GM10266 (cell line): ENCODE measurements at regions not wholly inside any gene's neighbourhood (a gene's known extent, or its start where the extent isn't known, plus 50 kb on each side); places are given as distances from the start of the nearest gene placed in this dataset.

Experiments used
- DNase-seq: peaks from one replicate; pipeline ENCODE4 v3.0.0; 2012; ENCODE audit errors: extremely low spot score
- TF ChIP-seq, protein P1 (sequence below): IDR thresholded peaks from 2 replicates; pipeline ENCODE4 v1.5.1; 2012; ENCODE audit warnings: mild to moderate bottlenecking, low read depth; ENCODE audit not compliant: control insufficient read depth, insufficient read depth; ENCODE audit errors: missing control alignments

DNA sequence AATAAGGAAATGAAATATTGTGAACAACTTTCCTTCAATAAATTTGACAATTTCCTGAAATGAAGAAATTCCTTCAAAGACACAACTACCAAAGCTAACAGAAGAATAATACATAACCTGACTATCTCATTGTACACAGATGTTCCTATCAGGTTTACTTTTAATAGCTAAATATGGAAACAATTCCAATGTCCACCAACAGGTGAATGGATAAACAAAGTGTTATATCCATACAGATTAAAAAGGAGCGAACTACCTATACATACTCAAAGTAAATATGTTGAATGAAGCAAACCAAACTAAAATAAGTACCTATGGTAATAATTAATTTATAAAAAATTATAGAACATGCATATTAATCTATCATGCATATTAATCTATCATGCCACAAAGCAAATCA, 554.9 kb downstream of the PPP4R3C start:
- TF ChIP-seq, protein P1, sequence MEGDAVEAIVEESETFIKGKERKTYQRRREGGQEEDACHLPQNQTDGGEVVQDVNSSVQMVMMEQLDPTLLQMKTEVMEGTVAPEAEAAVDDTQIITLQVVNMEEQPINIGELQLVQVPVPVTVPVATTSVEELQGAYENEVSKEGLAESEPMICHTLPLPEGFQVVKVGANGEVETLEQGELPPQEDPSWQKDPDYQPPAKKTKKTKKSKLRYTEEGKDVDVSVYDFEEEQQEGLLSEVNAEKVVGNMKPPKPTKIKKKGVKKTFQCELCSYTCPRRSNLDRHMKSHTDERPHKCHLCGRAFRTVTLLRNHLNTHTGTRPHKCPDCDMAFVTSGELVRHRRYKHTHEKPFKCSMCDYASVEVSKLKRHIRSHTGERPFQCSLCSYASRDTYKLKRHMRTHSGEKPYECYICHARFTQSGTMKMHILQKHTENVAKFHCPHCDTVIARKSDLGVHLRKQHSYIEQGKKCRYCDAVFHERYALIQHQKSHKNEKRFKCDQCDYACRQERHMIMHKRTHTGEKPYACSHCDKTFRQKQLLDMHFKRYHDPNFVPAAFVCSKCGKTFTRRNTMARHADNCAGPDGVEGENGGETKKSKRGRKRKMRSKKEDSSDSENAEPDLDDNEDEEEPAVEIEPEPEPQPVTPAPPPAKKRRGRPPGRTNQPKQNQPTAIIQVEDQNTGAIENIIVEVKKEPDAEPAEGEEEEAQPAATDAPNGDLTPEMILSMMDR: no peak
- DNase-seq: no peak

DNA sequence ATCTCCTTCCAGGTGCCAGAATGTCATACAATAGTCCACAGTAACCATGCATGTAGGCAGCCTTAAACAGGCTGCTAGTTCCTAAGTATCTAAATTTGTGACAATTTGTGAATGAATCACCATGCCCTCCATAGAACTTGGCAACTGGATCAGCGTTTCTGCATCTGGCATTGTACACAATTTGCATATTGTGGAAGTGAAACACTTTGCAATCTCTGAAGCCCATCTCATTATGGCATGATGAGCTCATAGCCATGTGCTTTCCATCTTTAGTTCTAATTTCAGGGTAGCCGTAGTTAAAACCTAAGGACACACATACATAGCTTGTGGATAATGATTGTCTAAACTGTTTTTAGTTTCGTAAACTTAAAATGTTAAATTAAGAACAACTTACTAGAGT, 573.6 kb downstream of the PPP4R3C start:
- no peak for DNase-seq
- TF ChIP-seq, protein P1: no peak

DNA sequence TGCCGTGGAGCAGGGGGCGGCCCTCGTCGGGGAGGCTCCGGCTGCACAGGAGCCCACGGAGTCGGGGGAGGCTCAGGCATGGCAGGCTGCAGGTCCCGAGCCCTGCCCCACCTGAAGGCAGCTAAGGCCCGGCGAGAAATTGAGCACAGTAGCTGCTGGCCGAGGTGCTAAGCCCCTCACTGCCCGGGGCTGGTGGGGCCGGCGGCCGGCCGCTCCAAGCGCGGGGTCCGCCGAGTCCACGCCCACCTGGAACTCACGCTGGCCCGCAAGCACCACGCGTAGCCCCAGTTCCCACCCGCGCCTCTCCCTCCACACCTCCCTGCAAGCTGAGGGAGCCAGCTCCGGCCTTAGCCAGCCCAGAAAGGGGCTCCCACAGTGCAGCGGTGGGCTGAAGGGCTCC, 589.4 kb downstream of the PPP4R3C start:
- TF ChIP-seq, protein P1: no peak
- no peak for DNase-seq

DNA sequence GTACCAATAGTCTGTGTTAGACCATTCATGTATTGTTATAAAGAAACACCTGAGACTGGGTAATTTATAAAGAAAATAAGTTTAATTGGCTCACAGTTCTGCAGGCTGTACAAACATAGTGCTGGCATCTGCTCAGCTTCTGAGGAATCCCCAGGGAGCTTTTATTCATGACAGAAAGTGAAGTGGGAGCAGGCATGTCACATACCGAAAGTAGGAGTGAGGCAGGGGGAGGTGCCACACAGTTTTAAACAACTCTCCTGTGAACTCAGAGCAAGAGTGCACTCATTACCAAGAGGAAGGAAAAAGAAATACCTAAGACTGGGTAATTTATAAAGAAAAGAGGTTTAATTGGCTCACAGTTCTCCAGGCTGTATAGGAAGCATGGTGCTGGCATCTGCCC, 591.2 kb downstream of the PPP4R3C start:
- no peak for DNase-seq
- TF ChIP-seq, protein P1: no peak

DNA sequence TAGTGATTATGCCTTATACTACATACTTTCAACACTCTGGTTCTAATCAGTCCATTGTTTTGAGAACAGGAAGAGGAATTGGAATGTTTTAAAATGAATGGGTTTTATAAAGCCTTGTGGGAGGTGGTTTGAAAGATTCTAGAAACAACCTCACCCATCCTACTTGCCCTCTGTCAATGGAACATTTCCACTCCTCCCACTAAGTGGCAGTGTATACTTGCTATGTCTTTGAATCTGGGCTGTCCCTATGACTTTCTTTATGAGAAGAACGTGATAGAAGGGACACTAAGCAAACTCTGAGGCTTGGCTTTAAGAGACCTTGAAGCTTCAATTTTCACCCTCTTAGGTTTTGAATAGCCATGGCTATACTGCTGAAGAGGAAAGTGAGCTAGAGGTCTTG, 611.2 kb downstream of the PPP4R3C start:
- TF ChIP-seq, protein P1: peak; percentile 37

DNA sequence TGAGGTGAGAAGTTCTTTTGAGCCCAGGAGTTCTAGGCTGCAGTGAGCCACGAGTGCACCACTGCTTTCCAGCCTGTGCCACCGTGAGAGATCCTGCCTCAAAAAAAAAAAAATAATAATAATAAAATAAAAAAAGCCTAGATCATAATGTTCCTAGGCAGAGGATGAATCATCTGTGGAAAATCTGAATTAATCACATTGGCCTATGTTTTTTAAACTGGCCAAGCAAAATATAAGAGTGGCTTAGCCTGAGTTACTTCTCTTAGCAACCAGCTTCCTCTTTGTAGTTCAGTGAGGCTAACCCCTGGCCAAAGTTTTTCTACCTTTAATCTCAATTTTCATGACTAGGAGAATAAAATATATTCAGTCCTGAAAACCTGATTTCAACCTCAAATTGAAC, 614.6 kb downstream of the PPP4R3C start:
- no peak for DNase-seq
- TF ChIP-seq, protein P1: no peak

More for the DNA sequence above, 611.2 kb downstream of the PPP4R3C start:
- DNase-seq: no peak

DNA sequence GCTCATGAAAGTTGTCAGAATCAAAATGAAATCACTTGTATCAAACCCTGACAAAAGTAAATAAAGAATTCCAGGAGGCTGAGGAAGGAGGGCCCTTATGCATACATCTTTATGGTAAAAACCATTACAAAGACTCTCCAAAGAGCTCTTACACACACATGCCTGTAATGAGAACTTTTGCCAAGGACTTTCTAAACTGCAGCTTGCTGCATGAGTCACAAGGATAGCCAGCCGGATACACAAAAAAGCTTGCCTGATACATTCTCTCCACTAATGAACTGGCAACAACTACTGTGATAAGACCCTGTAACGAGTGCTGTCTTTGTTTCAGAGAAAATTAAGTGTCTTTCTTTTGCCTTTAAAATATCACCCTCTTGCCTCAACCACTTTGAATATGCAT, 618.1 kb downstream of the PPP4R3C start:
- TF ChIP-seq, protein P1: no peak
- no peak for DNase-seq

DNA sequence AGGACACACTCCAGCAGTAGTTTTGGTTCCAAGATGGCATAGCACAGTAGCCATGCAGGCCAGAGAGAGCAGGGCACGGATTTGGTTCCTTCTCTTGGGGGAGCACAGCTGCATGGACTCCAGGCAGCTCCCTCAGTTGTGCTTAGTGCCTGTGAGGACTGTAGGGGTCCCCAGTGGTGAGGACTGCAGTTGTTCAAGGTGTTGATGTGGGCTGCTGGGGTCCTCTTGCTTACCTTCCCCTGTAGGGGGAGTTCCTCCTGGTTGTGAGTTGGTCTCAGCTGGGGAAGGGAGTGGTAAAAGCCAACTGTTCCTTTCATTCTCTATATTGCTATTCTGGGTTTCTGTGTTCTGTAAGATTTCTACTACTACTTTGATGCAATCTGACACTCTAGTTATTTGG, 606.5 kb downstream of the MAGEB5 start:
- TF ChIP-seq, protein P1: no peak
- no peak for DNase-seq
